ENCODE measurements at regions not wholly inside any gene's neighbourhood (a gene's known extent, or its start where the extent isn't known, plus 50 kb on each side); places are given as distances from the start of the nearest gene placed in this dataset.

- Histone ChIP-seq H3K36me3 (replicated peaks in 1 of 2; ENCODE audit: control insufficient read depth in 1 of 2, insufficient read depth in 2 of 2, low read length in 1 of 2) (no peaks in the 10 kb centered on the region), H3K4me2 (no peak overlapping the region), H3K27ac (ENCODE audit: low read depth in 2 of 2, low read length in 1 of 2) (no peak overlapping the region), H3K4me1 (ENCODE audit: control insufficient read depth in 1 of 2, insufficient read depth in 2 of 2, low read depth in 1 of 2, low read length in 1 of 2) (no peaks in the 10 kb centered on the region), H4K20me1 (ENCODE audit: insufficient read depth) (no peaks in the 10 kb centered on the region), H3F3A (replicated peaks; ENCODE audit: insufficient read depth) (no peaks in the 10 kb centered on the region), H3K27me3 (ENCODE audit: insufficient read depth) (no peaks in the 10 kb centered on the region), H3K79me2 (ENCODE audit: insufficient read depth) (no peaks in the 10 kb centered on the region), H2AFZ (ENCODE audit: low read depth) (no peak overlapping the region), H3K9me2 (no peaks in the 10 kb centered on the region), H3K4me3 (ENCODE audit: low read depth in 2 of 2, low read length in 1 of 2) (no peak overlapping the region), H3K9ac (no peak overlapping the region), H3K9me3 (no peaks in the 10 kb centered on the region; the same call in 1 of the 2 replicates)
- WGBS (ENCODE audit: low lambda C conversion rate) = 0% methylated on average over 1 of the region's 1 CpG
- TF ChIP-seq ELF1 (IDR thresholded peaks at IDR 0.05) (no peak), USF1 (IDR thresholded peaks at IDR 0.05; ENCODE audit: borderline replicate concordance, low read depth) (no peak), YY1 (IDR thresholded peaks at IDR 0.05; ENCODE audit: low read depth) (no peak), FOXM1 (IDR thresholded peaks at IDR 0.05; ENCODE audit: low read depth) (no peak), GATA2 (CRISPR knock-in tag; IDR thresholded peaks at IDR 0.05) (no peak), FOXJ3 (CRISPR knock-in tag; IDR thresholded peaks at IDR 0.05) (no peak), CTCF (IDR thresholded peaks at IDR 0.05) (no peak), EP300 (IDR thresholded peaks at IDR 0.05; ENCODE audit: borderline replicate concordance in 1 of 2, low read depth in 1 of 2, low read length in 1 of 2) (no peak), USF2 (IDR thresholded peaks at IDR 0.05; ENCODE audit: borderline replicate concordance, low read depth, low read length) (no peak), PBX3 (IDR thresholded peaks at IDR 0.05) (no peak)
- CTCF ChIA-PET = no interaction called here
- POLR2A ChIA-PET = no interaction called here
- DNase-seq = no peak
Observed at GRCh38 chr4:104169437-104169836, 325.3 kb downstream of the CXXC4 start.

- POLR2A ChIA-PET = no interaction called here
- 4% methylated on average over 1 of the region's 1 CpG for WGBS (ENCODE audit: low lambda C conversion rate)
- Histone ChIP-seq H3K4me2 (no peak overlapping the region), H3K9ac (no peak overlapping the region), H3K79me2 (ENCODE audit: insufficient read depth) (no peaks in the 10 kb centered on the region), H3K36me3 (replicated peaks in 1 of 2; ENCODE audit: control insufficient read depth in 1 of 2, insufficient read depth in 2 of 2, low read length in 1 of 2) (no peaks in the 10 kb centered on the region), H4K20me1 (ENCODE audit: insufficient read depth) (no peaks in the 10 kb centered on the region), H3K27ac (ENCODE audit: low read depth in 2 of 2, low read length in 1 of 2) (no peak overlapping the region), H2AFZ (ENCODE audit: low read depth) (no peak overlapping the region), H3K9me2 (no peaks in the 10 kb centered on the region), H3F3A (replicated peaks; ENCODE audit: insufficient read depth) (no peaks in the 10 kb centered on the region), H3K4me1 (ENCODE audit: control insufficient read depth in 1 of 2, insufficient read depth in 2 of 2, low read depth in 1 of 2, low read length in 1 of 2) (no peaks in the 10 kb centered on the region), H3K27me3 (ENCODE audit: insufficient read depth) (no peaks in the 10 kb centered on the region), H3K9me3 (no peaks in the 10 kb centered on the region; the same call in 1 of the 2 replicates), H3K4me3 (ENCODE audit: low read depth in 2 of 2, low read length in 1 of 2) (no peak overlapping the region)
- no peak for DNase-seq
- CTCF ChIA-PET = no interaction called here
- TF ChIP-seq CTCF (IDR thresholded peaks at IDR 0.05) (no peak), FOXJ3 (CRISPR knock-in tag; IDR thresholded peaks at IDR 0.05) (no peak), EP300 (IDR thresholded peaks at IDR 0.05; ENCODE audit: borderline replicate concordance in 1 of 2, low read depth in 1 of 2, low read length in 1 of 2) (no peak), USF2 (IDR thresholded peaks at IDR 0.05; ENCODE audit: borderline replicate concordance, low read depth, low read length) (no peak), IRF3 (IDR thresholded peaks at IDR 0.05; ENCODE audit: low read depth, low read length) (no peak), TAF1 (IDR thresholded peaks at IDR 0.05; ENCODE audit: borderline replicate concordance, low read depth, low read length) (no peak), ZBTB33 (IDR thresholded peaks at IDR 0.05; ENCODE audit: borderline replicate concordance, low read depth) (no peak)
Observed at GRCh38 chr4:104166749-104167148, 327.9 kb downstream of the CXXC4 start.

Measured in SK-N-SH (cell line).